NAMALWA (cell line): ENCODE measurements at regions not wholly inside any gene's neighbourhood (a gene's known extent, or its start where the extent isn't known, plus 50 kb on each side); places are given as distances from the start of the nearest gene placed in this dataset.

Experiments
- DNase-seq: peaks from one replicate; pipeline ENCODE4 v3.0.0-alpha.2; 2015; ENCODE audit warnings: low spot score

DNA sequence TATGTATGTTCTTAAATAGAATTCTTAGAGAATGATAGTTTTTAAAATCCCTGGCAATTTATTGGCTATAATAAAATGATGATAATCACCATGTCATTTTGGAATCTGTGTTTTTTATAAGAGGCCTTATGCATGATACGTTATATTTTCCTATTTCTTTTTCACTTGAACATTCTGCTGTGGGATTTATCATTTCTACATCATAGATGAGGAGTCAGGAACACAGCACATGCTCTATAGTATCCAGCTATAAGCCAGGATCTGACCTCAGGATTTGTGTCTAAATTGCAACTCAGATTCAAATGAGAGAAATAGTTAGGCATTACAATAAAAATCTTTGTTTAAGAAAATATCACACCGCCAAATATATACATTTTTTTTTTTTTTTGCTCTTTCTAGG lies 928.0 kb downstream of the EFNB2 start:
- DNase-seq, result no peak

GRCh38 chr13:105607016-105607415 lies 928.4 kb downstream of the EFNB2 start:
- DNase-seq, result no peak

DNA sequence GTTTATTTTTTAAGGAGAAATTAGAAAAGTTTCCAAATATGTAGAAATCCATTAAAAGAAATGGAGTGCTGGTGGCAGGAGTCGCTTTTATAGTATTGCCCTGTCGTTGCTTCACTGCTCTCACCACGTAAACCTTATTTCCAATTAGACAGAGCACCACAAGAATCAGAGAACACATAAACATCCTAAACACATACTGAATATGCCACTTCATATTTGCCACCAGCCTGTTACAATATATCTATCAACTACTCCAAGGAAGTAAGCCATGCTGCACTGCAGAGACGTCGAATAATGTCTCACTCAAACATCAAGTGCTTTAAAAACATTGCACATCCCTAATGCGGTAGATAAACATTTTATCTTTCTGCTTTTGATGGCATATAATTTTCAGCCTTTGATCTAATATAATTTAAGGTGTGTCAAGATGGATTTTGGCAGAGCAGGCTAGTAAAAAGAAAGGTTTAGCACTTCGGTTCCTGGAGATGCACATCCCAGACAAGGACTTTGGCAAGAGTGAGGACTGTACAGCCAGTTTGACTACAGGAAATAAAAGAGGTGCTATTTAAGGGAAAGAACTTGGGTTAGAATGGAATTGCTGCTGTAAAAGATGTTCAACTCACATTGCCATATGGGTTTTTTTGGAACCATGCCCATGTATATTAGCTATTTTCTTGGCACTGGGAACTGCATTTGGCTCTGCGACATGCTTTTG lies 932.3 kb downstream of the EFNB2 start:
- DNase-seq, result no peak

DNA sequence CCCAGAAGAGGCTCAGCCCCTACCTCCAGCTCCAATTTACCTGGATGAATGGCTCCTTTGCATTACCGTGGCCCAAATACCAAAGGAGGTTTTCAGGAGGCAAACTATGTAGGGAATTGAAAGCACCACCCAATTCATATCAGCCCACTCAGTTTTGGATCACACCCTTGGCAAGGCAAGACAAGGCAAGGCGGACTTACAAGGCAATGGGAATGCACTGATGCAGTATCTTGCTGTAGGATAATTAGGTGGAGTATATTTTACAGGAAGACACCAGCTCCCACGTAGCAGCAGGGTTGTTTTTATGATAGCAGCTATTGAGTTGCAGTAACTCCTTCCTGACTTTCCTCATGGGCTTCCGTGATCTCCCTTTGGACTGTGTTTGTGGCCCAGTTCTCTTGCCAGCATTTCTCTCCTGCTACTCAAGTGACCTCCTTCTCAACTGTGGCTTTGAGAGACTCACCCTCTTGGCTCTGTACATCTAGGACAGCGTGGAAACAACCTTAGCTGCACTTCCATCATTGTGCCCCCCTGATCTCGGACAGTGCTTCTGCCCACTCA lies 935.9 kb downstream of the EFNB2 start:
- DNase-seq, result no peak

DNA sequence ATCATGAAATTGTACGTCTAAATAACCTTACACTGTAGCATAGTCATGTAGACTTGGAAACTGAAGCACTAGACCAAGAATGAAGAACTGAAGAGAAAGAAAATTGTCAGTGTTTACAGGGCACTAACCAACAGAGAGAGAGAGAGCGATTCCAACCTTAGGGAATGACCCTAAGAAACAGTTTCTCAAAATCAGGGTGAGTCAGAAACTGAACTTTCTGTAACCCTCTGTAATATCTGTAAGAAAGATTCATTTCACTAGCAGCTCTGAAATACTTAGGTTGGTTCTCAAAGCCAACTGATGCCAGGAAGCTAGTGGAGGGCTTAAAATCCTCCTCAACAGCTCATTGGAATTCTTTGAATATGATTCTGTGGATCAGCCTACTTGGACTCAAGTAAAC lies 936.9 kb downstream of the EFNB2 start:
- DNase-seq, result no peak

DNA sequence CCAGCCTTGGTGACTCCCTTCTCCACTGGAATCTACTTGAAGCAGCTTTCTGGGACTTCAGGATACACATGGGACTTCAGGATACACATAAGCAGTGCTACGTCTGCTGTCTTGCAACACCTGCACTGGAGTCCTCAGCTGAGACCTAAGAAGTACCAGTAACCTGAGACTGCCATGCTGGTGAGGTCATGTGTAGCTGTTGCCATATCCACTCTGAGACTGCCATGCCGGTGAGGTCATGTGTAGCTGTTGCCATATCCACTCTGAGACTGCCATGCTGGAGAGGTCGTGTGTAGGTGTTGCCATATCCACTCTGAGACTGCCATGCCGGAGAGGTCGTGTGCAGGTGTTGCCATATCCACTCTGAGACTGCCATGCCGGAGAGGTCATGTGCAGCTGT lies 937.9 kb downstream of the EFNB2 start:
- DNase-seq, result no peak

GRCh38 chr13:105595471-105595870 lies 940.0 kb downstream of the EFNB2 start:
- no peak for DNase-seq

GRCh38 chr13:105591277-105591676 lies 944.2 kb downstream of the EFNB2 start:
- no peak for DNase-seq

DNA sequence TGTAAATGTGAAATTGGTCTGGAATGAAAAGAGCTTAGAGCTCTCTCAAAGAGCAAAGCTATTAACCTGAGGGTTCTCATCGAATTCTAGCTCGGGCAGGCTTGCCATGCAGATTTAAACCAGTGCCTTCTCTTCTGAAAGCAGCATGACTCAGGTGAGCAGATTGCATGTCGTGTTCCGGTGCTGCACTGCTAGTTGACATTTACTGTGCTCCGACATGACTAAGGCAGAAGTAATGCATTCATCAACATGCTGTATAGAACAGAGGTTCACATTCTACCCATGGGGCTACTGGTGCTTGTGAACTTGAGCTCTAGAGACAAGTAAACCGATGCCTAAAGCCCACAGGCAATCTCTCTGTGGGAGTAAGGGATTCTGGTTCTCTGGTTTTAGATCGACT lies 947.7 kb downstream of the EFNB2 start:
- no peak for DNase-seq

DNA sequence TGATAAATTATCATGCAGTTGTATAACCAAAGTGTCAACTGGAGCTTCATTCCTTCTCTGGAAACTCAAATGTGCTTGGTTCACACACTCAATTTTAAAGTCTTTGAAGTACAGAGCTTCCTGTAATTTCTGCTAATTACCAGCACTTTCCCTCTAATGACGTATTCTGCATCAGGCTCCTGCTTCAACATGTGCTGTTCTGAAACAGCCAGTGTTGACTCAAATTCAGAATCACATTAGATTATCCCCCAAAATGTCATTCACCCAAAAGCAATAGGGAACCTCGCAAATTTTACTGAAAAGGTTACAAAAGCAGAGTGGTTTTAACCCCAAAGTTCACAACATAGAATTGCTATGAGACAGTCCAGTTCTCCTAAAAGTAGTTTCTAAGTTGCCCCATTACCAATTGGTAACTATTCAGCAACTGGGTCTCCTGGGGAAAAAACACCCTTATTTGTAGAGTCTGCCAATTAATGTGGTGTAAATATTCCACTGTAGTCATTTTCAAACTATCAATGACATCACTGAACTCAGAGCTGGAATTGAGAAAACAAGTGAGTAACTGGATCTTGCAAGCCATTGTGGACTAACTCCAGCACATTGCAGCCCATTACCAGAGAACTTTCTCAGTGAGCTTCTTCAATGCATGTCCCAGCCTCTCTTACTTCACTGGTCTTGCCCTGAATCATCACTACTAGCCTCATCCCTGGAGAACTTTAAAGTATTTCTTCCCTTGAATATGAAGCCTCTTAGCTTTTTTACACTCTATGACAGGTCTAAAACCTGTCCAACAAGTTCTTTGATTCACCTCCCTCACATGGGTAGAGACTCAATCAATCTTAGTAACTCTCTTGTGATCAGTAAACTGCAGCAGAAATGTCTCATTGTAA lies 955.4 kb downstream of the EFNB2 start:
- DNase-seq, result no peak

GRCh38 chr13:105573136-105573535 lies 962.3 kb downstream of the EFNB2 start:
- DNase-seq, result no peak

DNA sequence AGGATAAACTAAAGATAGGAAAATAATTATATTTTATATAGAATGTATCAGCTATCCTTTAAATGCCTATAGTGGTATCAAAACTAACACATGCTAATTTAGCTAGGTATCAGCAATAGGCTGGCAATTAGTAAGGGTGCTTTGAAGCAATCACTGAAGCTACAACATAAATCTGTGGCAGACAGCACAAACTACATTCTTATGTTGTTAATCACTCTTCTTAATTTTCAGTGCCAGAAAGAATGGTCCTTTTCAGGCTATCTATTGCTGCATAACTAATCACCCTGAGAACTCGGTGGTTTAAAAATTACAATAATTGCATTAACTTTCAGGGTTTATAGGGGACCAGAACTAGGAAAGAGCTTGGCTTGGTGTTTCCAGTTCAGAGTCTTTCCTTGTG lies 963.1 kb downstream of the EFNB2 start:
- no peak for DNase-seq

DNA sequence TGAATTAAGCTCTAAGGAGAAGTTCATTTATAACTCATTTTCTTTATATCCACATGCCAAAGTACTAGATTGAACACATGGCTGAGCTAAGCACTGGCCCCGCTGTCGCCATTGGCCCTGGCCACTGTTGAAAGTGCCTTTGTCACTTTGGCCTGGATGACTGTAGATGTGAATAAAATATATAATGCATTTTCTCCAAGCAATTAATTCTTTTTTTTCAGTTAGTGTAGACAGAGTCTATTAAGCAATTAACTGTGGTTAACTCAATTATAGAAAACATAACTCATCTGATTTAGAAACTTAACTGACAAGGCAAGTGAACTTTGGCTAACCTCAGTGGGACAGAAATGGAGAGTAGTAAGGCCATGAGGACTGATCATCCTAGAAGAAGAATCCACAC lies 965.6 kb downstream of the EFNB2 start:
- no peak for DNase-seq

- no peak for DNase-seq
Measured at GRCh38 chr13:105567951-105568525, 967.4 kb downstream of the EFNB2 start.

- no peak for DNase-seq
Measured at GRCh38 chr13:105565136-105565727, 970.2 kb downstream of the EFNB2 start.

DNA sequence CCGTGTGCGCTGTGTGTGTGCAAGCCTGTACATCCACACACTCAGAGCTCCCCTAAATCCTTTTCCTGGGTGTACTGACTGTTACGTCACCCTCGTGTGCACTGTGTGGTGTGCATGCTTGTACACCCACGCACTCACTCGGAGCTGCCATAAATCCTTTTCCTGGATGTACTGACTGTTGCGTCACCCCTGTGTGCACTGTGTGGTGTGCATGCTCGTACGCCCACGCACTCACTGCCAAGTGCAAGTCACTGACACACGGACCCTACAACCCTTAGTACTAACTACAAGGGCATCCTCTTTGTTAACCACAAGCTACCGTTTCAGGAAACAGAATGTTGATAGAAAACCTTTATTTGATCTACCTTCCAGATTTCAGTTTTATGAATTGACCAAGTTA lies 983.4 kb downstream of the EFNB2 start:
- DNase-seq, result no peak

DNA sequence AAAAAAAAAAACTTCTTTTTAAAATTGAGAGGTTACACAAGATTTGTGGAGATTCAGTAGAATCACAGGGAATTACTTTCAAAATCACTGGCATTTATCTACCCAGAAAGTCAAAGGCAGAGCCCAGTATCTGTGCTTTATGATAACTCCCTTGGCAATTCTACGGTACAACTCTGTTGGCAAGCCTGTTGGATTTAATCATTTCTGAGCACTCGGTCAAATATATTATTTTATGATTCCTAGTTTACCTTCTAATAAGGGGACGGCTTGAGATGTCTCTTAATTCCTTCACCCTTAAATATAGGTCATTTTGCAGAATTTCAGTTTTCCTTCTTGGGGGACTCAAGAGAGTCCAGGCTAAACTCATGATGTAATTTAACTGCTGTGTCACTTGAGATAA lies 987.6 kb downstream of the EFNB2 start:
- no peak for DNase-seq

- DNase-seq, result no peak
Measured at GRCh38 chr13:105545811-105546210, 989.7 kb downstream of the EFNB2 start.

GRCh38 chr13:105543742-105544141 lies 991.7 kb downstream of the EFNB2 start:
- no peak for DNase-seq

DNA sequence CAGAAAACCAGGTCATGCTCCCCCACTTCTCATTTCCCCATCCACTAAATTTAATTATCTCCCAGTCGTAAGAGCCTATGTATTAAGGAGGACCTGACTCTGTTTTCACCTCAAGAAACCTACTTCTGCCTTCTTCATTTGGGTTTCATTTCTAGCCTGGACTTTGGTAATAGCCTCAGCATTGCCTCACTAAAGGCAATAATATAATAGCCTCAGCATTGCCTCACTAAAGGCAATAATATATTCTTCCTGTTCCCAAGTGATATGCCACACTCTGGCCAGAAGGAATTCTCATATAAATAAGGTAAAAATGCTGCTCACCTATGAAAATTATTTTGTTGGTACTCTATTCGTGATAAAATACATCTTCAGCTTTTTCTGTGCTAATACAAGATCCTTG lies 993.9 kb downstream of the EFNB2 start:
- DNase-seq, result no peak

GRCh38 chr13:105538346-105538745 lies 997.1 kb downstream of the EFNB2 start:
- DNase-seq, result no peak

GRCh38 chr13:105537113-105537512 lies 998.3 kb downstream of the EFNB2 start:
- no peak for DNase-seq
